Keratinocyte (primary cell): ENCODE measurements at regions not wholly inside any gene's neighbourhood (a gene's known extent, or its start where the extent isn't known, plus 50 kb on each side); places are given as distances from the start of the nearest gene placed in this dataset.

Experiments used
- DNase-seq: peaks from one replicate; pipeline ENCODE4 v3.0.0-alpha.2; 2011; ENCODE audit warnings: low read depth, missing footprints, low spot score
- FAIRE-seq: peaks from 2 replicates; lab custom pipeline; 2011; peaks lifted over from hg19 to GRCh38; lab: Jason Lieb, UNC
- H2AFZ ChIP-seq: 2 replicates; pipeline ENCODE4 v1.6.0; 2012; ENCODE audit warnings: low read length, control low read depth, inconsistent platforms; ENCODE audit not compliant: control insufficient read depth
- H3K27ac ChIP-seq: 2 replicates; pipeline ENCODE4 v1.5.1; 2011; ENCODE audit warnings: low read length; ENCODE audit not compliant: control insufficient read depth, insufficient read depth
- H3K27me3 ChIP-seq: 3 replicates; pipeline ENCODE4 v1.6.0; 2011; ENCODE audit warnings: low read length; ENCODE audit not compliant: control insufficient read depth, insufficient read depth; ENCODE audit errors: extremely low read depth
- H3K36me3 ChIP-seq, 2 experiments: 2 replicates in 1 of 2; 3 replicates in 1 of 2; pipeline ENCODE4 v1.5.1; 2011; ENCODE audit warnings: low read length in 2 of 2, mild to moderate bottlenecking in 1 of 2; ENCODE audit not compliant: control insufficient read depth in 2 of 2, insufficient read depth in 2 of 2; ENCODE audit errors: extremely low read depth in 1 of 2
- H3K4me1 ChIP-seq: 3 replicates; pipeline ENCODE4 v1.5.1; 2011; ENCODE audit warnings: low read length; ENCODE audit not compliant: control insufficient read depth, insufficient read depth; ENCODE audit errors: extremely low read depth
- H3K4me2 ChIP-seq: 3 replicates; pipeline ENCODE4 v1.6.0; 2011; ENCODE audit warnings: low read depth, low read length; ENCODE audit not compliant: control insufficient read depth, insufficient read depth; ENCODE audit errors: extremely low read depth
- H3K4me3 ChIP-seq, 3 experiments: fragments of 200-600 bp in 1 of 3; sonication (generic) in 1 of 3; 2 replicates in 2 of 3; 3 replicates in 1 of 3; pipeline ENCODE4 v1.5.1; 2011 to 2016; ENCODE audit warnings: low read length in 3 of 3, mild to moderate bottlenecking in 3 of 3, control low read depth in 2 of 3, inconsistent platforms in 1 of 3, low read depth in 1 of 3, mixed read lengths in 1 of 3, mixed run types in 1 of 3, moderate library complexity in 1 of 3; ENCODE audit not compliant: control insufficient read depth in 2 of 3, insufficient read depth in 2 of 3; ENCODE audit errors: extremely low read depth in 1 of 3
- H3K79me2 ChIP-seq: 2 replicates; pipeline ENCODE4 v1.6.0; 2012; ENCODE audit warnings: low read length; ENCODE audit not compliant: control insufficient read depth, insufficient read depth
- H3K9ac ChIP-seq: 3 replicates; pipeline ENCODE4 v1.6.0; 2011; ENCODE audit warnings: low read length; ENCODE audit not compliant: control insufficient read depth, insufficient read depth; ENCODE audit errors: extremely low read depth
- H3K9me1 ChIP-seq: 3 replicates; pipeline ENCODE4 v1.6.0; 2011; ENCODE audit warnings: low read length; ENCODE audit not compliant: control insufficient read depth, insufficient read depth; ENCODE audit errors: extremely low read depth
- H3K9me3 ChIP-seq: 2 replicates; pipeline ENCODE4 v1.5.1; 2012; ENCODE audit warnings: low read depth, low read length; ENCODE audit not compliant: control insufficient read depth
- H4K20me1 ChIP-seq: 3 replicates; pipeline ENCODE4 v1.6.0; 2011; ENCODE audit warnings: low read length; ENCODE audit not compliant: control insufficient read depth, insufficient read depth; ENCODE audit errors: extremely low read depth
- EZH2 ChIP-seq: IDR thresholded peaks from one replicate; pipeline ENCODE4 v1.6.1; 2012; ENCODE audit warnings: inconsistent platforms, mild to moderate bottlenecking, low read length, moderate library complexity
- dilution Hi-C: fragments of 300-500 bp; cut with MboI; formaldehyde crosslinking; loops from one replicate; pipeline ENCODE4 v1.7.0; 2020; ENCODE audit warnings: low sequenced_read_pairs; ENCODE audit not compliant: extremely low pct_ligation_motif_present
- TF ChIP-seq, protein P1 (sequence below), 3 experiments: IDR thresholded peaks in 1 of 3; conservative IDR thresholded peaks in 1 of 3; optimal IDR thresholded peaks in 1 of 3; 2 replicates in 2 of 3; 3 replicates in 1 of 3; pipeline versions ENCODE3 to v1.5.1; 2011; ENCODE audit warnings: low read length in 3 of 3, mild to moderate bottlenecking in 3 of 3, moderate library complexity in 2 of 3, control low read depth in 1 of 3, inconsistent platforms in 1 of 3; ENCODE audit not compliant: insufficient read depth in 2 of 3; ENCODE audit errors: extremely low read depth in 1 of 3

DNA sequence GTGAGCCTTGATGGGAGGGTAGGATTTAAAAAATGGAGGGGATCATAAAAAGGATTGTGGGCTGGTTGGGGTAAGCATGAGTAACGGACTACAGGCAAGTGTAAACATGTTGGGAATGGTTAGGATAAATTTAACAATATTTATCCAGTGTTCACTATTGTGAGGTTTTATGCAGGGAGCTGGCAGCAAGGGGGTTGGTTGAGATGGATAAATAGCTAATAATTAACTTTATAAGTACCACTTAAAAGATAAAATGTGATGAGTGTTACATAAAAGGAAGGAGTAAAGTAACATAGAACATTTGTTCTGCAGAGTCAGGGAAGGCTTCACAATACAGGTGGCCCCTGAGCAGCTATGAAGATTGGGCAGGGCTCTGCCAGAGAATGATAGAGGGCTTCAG lies 109.0 kb downstream of the NGF start:
- TF ChIP-seq, protein P1, sequence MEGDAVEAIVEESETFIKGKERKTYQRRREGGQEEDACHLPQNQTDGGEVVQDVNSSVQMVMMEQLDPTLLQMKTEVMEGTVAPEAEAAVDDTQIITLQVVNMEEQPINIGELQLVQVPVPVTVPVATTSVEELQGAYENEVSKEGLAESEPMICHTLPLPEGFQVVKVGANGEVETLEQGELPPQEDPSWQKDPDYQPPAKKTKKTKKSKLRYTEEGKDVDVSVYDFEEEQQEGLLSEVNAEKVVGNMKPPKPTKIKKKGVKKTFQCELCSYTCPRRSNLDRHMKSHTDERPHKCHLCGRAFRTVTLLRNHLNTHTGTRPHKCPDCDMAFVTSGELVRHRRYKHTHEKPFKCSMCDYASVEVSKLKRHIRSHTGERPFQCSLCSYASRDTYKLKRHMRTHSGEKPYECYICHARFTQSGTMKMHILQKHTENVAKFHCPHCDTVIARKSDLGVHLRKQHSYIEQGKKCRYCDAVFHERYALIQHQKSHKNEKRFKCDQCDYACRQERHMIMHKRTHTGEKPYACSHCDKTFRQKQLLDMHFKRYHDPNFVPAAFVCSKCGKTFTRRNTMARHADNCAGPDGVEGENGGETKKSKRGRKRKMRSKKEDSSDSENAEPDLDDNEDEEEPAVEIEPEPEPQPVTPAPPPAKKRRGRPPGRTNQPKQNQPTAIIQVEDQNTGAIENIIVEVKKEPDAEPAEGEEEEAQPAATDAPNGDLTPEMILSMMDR (optimal IDR thresholded peaks at IDR 0.05 in 1 of 3, IDR thresholded peaks at IDR 0.05 in 1 of 3, conservative IDR thresholded peaks at IDR 0.05 in 1 of 3; ENCODE audit: extremely low read depth in 1 of 3, insufficient read depth in 2 of 3, low read length in 3 of 3): no peak
- no peak overlapping the region for H2AFZ ChIP-seq
- no peak for DNase-seq
- H3K9me1 ChIP-seq: no peaks in the 10 kb centered on the region
- no peaks in the 10 kb centered on the region for H4K20me1 ChIP-seq
- H3K27me3 ChIP-seq: no peaks in the 10 kb centered on the region
- no peak for FAIRE-seq
- H3K9ac ChIP-seq: no peak overlapping the region
- H3K27ac ChIP-seq: no peak overlapping the region
- H3K4me2 ChIP-seq: peak overlapping the region; percentile 34
- no peaks in the 10 kb centered on the region for H3K36me3 ChIP-seq
- H3K4me3 ChIP-seq: no peak overlapping the region
- H3K9me3 ChIP-seq: no peaks in the 10 kb centered on the region
- H3K4me1 ChIP-seq: peaks cover 23% of the 10 kb centered on the region
- dilution Hi-C loops: no loop called here
- no peaks in the 10 kb centered on the region for H3K79me2 ChIP-seq

DNA sequence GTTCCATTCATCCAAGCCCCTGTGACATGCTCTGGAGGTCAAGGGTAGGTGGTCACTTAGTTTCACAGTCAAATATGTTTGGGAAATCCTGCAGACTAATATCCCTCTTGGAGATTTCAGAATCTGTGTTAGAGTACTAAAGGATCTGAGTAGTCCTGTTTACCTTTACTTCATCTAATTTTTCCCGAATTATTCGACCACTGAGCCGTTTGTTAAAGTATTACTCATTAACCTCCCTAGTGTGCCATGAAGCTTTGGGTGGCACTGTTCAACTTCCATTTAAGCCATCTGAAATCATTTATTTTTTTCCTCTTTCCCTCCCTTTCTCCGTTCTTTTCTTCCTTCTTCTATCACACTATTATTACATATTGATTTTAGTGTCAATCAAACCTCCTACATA lies 109.9 kb downstream of the NGF start:
- H3K4me2 ChIP-seq: no peak overlapping the region
- H3K79me2 ChIP-seq: no peaks in the 10 kb centered on the region
- H3K27ac ChIP-seq: no peak overlapping the region
- FAIRE-seq (no peak), DNase-seq (no peak)
- no peak overlapping the region for H3K9ac ChIP-seq
- peaks cover 31% of the 10 kb centered on the region for H3K4me1 ChIP-seq
- no peaks in the 10 kb centered on the region for H3K36me3 ChIP-seq
- no peaks in the 10 kb centered on the region for H3K27me3 ChIP-seq
- dilution Hi-C loops: no loop called here
- no peaks in the 10 kb centered on the region for H4K20me1 ChIP-seq
- H3K9me3 ChIP-seq: no peaks in the 10 kb centered on the region
- TF ChIP-seq, protein P1 (optimal IDR thresholded peaks at IDR 0.05 in 1 of 3, IDR thresholded peaks at IDR 0.05 in 1 of 3, conservative IDR thresholded peaks at IDR 0.05 in 1 of 3; ENCODE audit: extremely low read depth in 1 of 3, insufficient read depth in 2 of 3, low read length in 3 of 3): no peak
- no peak for TF ChIP-seq EZH2
- H3K9me1 ChIP-seq: no peaks in the 10 kb centered on the region
- no peak overlapping the region for H3K4me3 ChIP-seq
- H2AFZ ChIP-seq: no peak overlapping the region
